GM18951 (cell line): ENCODE measurements at regions not wholly inside any gene's neighbourhood (a gene's known extent, or its start where the extent isn't known, plus 50 kb on each side); places are given as distances from the start of the nearest gene placed in this dataset.

Experiments used
- POLR2A ChIP-seq: IDR thresholded peaks from 4 replicates; pipeline ENCODE4 v1.6.1; 2011; ENCODE audit warnings: mild to moderate bottlenecking; ENCODE audit not compliant: insufficient read length, insufficient read depth; ENCODE audit errors: extremely low read depth
- in situ Hi-C: fragments of 300-500 bp; cut with MboI; formaldehyde crosslinking; loops from one replicate; pipeline ENCODE4 v1.12.0; 2022; ENCODE audit warnings: low sequenced_read_pairs, mixed read lengths, inconsistent platforms; ENCODE audit not compliant: unreplicated experiment

DNA sequence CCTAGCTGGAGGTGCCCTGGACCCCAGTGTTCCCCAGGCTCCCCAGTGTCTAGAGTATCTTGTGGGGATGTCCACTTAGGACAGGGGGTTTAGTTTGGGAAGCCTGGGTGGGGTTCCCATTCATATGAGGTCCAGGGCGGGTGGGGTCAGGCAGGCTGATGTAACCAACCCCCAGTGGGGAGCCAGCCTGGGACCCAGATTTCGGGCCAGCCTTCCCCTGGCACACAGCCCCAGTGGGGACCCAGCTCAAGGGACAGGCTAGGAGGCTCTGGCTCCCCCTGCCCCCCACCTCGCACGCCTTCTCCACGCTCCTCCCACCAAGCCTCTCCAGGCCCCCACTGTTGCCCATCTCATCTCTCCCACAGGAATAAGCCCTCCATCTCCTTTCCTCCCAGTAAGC is 323.5 kb downstream of the UACA start:
- TF ChIP-seq POLR2A: no peak
- in situ Hi-C loops: no loop called here

DNA sequence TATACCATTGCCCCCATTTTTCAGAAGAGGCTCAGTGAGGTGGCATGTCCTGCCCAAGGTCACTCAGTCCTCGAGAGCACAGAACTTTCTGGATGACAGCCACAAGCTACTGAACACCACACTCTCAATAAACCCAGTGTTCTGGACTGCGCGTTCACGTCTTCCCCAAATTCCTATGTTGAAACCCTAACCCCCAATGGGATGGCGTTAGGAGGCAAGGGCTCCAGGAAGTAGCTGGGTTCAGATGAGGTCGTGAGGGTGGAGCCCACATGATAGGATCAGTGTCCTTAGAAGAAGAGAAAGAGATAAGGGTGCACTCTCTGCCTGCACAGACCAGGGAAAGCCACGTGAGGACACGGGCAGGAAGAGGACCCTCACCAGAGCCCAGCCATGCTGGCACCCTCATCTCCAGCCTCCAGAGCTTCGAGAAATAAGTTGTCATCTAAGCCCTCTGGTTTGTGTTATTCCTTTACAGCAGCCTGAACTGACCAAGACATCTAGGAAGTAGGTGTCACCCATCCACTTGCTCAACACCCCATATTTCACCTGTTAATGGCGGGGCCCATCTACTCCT is 324.0 kb downstream of the UACA start:
- in situ Hi-C loops: no loop called here
- no peak for TF ChIP-seq POLR2A

DNA sequence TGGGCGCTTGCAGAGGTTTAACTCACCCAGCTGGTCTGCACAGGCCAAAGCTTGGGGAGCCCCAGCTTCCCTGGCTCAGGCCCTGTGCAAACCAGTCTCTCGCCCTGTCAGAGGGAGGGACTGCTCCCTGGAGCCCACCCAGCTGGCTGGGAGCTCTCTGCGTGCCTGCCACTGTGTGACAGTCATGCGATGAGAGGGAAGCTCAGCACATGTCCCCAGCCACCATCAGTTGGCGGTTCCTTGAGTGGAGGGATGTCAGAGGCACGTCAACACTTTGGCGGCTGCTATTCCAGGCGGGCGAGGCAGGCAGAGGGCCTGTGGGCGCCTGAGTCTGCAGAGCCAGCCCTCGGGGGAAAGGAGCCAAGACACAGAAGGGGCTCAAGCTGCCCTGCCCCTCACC is 324.6 kb downstream of the UACA start:
- in situ Hi-C loops: no loop called here
- no peak for TF ChIP-seq POLR2A

DNA sequence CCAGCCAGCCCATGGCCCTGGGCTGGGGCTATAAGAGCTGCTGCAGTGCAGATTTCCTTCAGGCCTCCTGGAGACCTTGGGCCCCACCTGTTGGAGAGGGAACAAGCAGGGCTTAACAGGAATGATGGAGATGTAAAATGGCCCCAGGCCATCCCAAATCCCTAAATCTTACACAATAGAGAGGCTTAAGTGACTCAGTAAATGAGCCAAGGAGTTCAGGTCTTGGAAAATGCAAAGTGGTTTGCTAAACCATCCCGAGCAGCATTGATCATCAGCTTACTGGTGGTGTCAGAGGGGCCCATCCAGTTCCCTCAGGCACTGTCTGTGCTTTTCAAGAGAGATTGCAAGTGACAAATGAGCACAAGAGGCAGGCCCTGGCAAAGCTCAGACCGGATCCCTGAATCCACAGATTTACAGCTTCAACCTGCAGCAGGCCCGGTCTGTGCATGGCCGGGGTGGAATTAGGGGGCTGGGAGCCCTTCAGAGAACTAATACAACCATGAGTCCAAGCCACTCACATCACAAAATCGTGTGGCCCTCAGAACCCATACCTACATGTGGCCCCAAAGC is 325.4 kb downstream of the UACA start:
- in situ Hi-C loops: no loop called here
- no peak for TF ChIP-seq POLR2A

DNA sequence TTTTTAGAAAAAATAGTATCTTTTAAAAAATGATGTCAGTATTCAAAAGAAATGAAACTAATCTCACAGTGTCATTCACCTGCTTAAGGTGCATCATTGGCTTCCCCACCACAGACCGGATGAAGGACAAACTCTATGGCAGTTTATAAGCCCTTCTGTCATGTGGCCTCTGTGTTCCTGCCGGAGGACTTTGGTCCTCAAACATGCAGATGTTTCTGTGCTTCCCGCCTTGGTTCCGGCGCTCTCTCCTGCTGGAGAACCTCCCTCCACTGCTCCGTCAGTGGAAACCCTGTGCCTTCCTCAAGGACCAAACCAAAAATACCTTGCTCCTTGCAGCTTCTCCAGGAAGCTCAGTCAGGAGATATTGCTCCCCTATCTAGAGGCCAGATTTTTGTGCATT is 326.3 kb downstream of the UACA start:
- no peak for TF ChIP-seq POLR2A
- in situ Hi-C loops: no loop called here

DNA sequence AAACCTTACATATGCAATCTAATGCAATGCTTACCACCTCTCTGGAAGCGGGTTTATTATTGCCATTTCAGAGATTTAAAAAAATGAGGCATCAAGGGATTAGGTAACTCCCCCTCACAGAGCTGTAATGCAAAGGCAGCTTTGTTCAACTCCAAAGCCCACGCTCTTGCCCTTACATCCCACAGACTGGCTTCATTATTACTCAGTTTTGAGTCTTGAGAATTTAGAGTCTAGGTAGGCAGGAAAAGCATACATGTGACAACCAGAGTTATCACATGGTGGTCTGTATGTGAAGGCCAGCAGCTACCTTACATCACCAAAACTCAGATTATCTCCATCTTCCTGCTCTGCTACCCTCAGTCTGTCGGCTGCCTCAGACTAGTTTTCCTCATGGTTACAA is 326.9 kb downstream of the UACA start:
- TF ChIP-seq POLR2A: no peak
- in situ Hi-C loops: no loop called here

DNA sequence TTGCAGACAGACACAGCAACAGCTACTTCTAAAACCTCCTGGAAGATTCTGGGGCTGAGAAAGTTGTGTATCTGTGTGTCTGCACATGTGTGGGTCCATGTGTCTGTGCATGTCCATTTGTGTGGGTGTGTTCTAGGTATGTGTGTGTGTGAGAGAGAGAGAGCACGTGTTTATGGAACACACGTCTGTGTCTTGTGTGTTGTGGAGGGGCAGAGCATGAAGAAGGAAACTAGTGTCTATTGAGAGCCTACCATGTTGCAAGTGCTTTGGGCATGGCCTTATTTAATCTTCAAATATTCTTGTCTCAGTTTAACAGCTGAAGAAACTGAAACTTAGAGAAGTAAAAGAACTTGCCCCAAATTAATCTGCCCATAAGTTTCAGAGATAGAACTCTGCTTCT is 327.5 kb downstream of the UACA start:
- in situ Hi-C loops: no loop called here
- TF ChIP-seq POLR2A: no peak

DNA sequence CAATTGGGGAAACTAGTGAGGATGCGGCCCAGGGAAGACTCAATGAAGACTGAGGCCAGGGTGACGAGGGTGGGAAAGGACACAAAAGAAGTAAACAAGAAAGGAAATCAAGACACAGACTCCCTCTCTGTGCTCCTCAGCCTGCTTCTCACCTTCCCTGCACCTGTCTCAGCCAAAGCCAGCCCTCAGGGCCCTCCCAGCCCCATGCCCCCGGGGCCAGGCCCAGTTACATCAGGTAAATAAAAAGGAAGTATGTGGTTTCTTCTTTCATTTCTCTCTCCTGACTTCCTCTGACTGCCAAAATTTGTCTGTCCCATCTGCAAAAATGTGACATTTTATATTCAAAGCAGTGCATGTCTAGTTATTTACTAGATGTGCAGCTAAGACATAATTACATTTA is 328.0 kb downstream of the UACA start:
- no peak for TF ChIP-seq POLR2A
- in situ Hi-C loops: no loop called here

DNA sequence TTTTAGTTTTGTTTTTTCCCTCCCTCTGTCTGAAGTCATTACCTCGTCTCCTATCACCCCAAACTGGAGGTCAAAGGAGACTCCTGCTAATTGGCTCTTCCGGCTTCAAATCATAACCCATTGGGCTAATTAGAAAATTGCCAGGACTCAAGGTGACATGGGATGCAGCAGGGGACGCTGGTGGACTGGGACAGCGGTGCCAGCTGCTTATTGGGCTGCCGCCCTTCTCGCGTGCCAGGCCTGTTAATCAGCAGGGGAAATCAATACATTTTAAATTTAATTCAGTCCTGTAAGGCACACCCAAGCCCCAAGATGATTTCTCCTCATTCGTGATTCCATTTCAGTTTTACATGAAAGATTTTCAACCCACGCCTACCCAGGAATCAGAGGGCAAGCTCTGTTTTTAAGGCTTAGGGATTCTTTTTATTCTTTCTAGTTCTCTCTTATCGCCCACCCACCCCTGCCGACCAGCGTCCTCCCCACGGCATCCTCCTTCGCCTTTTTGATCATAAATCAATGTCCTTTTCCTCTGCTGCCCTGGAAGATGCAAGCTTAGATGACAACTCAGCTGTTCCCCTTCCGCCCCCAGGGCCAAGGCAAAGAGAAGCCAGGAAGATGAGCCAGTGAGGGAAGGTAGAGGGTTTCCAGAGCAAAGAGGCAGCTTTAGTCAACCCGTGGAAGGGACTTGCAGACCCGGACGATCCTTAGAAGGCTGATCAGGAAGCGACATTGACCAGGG is 329.6 kb downstream of the UACA start:
- TF ChIP-seq POLR2A: no peak

DNA sequence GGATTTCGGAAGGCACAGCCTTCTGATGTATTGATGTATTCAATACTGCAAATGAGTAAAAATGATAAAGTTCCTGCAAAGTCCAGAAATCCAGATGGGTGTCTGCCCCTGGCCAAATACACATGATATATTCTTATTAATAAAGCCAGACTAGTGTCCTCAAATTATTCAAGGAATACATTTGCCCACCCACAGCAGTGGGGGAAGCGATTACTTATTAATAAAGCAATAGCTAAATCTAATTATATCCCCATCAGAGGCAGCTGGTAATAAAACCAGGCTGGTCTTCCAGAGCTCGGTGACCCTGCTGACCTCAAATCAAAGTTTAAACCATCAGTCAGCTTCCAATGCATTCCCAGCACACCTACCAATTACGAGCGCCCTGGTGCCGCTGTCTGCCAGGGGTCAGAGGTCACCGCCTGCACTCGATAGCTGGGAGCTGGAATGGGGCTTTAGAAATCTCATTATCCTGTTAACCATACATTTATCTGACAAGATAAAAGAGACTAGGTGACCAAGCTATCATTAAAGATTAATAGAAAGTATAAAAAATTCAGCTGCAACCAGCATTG is 330.3 kb downstream of the UACA start:
- in situ Hi-C loops: no loop called here
- TF ChIP-seq POLR2A: no peak

More for the DNA sequence above, 329.6 kb downstream of the UACA start:
- in situ Hi-C loops: no loop called here

DNA sequence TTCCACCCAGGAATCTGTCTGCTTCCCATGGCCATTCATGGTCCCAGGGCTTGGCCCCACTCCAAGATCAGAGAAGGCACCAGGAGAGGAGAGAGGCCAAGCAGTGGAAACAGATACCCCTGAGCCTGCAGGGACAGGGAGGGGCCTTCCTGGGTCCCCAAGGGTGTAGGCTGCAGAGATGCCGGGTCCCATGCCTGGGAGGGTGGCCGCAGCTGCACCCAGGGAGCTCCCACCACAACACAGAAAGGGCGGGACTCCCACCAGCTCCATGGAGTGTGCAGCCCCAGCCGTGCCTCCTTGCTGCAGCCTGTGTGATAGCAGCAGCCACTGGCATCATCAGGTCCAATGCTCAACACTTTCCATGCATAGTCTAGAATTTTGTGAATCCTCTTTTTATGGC is 331.5 kb downstream of the UACA start:
- in situ Hi-C loops: no loop called here
- no peak for TF ChIP-seq POLR2A

DNA sequence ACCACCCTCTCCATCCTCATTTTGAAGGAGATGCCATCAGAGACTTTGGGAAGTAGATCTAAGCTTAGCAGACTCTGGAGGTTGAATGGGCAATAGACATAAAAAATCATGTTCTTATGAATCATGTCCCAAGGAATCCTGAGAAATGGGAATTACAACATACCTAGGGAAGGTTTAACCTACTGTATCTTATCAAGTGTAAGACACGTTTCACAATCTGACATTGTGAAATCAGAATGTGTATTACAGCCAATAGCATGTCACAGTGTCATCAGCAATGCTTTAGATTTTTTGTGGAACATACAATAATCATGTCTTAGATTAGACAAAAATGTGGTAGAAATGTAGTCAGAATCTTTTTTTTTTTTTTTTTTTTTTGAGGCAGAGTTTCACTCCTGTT is 332.4 kb upstream of the TLE3 start:
- no peak for TF ChIP-seq POLR2A
- in situ Hi-C loops: no loop called here

DNA sequence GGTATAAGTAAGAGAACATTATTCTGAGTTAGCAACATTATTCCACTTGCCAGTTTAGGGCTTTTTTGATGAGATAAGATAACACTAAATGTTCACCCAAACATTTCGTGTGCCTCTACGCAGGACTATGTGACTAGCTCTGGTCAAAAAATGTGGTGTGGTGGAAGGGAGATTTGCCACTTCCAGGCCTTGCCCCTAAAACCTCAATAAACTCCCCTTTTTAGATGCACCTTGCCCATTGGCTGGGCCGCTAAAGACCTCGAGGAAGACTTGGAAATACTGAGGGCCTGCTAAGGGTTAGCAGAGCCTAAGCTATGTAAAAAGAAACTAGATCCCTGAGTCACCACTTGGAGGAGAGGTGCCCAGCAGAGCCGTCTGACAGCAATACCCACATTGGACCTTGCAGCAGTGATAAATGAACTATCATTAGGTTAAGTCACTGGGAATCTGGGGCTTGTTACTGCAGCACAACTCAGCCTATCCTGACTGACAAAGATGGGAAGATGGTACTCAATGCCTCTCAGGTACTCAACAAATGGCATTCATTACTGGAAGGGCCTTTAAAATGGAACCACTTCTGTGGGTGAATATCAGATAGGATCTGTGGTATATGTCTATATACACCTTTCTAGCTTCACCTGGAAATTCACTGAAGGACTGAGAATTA is 331.5 kb upstream of the TLE3 start:
- no peak for TF ChIP-seq POLR2A
- in situ Hi-C loops: no loop called here
